HG03095 (cell line): ENCODE measurements at regions not wholly inside any gene's neighbourhood (a gene's known extent, or its start where the extent isn't known, plus 50 kb on each side); places are given as distances from the start of the nearest gene placed in this dataset.
"Not testable (repeated sequence)": the region's sequence is repeated elsewhere in the genome, so short reads cannot be mapped to it uniquely, and the experiment has no call there.

Experiments used
- ATAC-seq: cut with Tn5 transposase; IDR thresholded peaks from one replicate; pipeline ENCODE4 v1.9.1; 2021; ENCODE audit warnings: moderate library complexity; ENCODE audit not compliant: unreplicated experiment

- no peak for ATAC-seq
These were observed 1130.3 kb upstream of the CITED2 start for GRCh38 chr6:140504776-140505175.

DNA sequence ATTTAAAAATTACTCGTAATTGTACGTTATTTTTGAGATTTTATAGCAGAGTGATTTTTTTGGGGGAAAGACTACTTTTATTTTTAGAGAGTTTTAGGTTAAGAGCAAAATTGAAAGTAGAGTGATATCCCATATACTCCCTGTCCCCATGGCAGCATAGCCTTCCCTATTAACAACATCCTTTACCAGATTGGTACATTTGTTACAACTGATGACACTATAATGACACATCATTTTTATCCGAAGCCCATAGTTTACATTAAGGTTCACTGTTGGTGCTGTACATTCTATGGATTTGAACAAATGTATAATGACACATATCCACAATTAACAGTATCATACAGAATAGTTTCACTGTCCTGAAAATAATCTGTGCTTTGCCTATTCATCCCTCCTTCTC is 1126.4 kb upstream of the CITED2 start:
- ATAC-seq, result no peak

DNA sequence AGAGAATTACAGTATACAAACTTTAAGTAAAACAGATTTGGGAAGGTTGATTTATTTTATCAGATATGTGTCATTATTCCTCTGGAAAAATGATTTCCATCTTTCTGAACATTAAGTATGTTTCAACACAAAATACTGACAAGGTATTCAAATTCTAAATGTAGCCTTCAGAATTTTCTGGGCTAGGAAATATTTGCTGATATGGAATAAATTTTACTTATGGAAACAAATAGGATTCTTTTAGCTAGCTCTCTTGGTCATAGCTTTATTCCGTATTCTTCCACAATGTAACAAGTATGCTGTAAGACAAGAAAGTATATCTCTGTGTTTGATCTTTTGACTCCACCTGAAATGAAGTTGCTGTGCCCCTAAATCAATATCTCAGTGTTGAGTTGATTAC is 1125.2 kb upstream of the CITED2 start:
- no peak for ATAC-seq

DNA sequence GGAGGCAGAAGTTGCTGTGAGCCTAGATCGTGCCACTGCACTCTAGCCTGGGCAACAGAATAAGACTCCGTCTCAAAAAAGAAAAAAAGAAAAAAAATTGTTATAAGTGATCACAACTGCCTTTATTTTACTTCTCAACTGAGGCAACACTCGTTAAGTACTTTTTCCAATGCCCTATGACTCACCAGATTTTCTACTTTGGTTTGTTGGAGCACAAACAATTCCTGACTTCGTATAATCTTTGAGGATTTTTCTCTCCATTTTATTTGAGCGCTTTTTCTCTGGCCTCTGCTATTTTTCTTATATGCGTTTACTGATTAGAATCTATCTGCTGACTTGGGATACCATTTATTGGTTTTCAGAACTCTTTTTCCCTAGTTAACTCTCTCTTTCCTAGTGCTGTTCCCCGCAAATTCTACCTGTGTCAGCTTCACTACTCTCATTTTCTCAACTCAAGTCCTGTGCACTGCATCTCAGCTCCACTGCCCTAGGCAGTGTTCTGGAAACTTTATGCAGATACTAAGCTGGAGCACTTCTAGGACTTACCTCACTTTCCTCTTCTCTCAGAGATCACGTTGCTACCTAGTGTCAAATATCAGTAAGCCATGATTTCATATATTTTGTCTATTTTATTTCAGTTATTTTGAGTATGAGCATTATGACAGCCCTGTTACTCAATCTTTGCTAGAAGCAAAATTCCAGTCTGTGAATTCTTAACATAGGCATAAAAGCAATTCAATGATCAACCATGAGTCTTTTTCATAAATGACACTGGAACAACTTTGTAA is 1120.1 kb upstream of the CITED2 start:
- ATAC-seq, result no peak

- not testable (repeated sequence) for ATAC-seq
These were observed 1119.0 kb upstream of the CITED2 start for GRCh38 chr6:140493470-140493869.

GRCh38 chr6:140490081-140490480 is 1115.6 kb upstream of the CITED2 start:
- ATAC-seq, result no peak

DNA sequence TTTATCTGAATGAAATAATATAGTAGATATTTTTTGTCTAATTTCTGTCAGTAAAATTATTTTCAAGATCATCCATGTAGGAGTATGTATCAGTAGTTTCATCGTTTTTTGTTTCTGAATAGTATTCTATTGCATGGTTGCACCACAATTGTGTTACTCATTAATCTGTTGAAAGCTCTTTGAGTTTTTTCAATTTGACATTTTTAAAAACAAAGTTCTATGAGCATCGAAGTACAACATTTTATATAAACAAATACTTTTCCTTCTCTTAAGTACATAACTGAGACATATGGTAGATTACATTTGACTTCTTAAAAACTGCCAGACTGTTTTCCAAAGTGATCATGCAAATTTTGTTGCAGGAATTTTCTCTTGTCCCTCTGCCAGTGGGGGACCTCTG is 1113.1 kb upstream of the CITED2 start:
- no peak for ATAC-seq

DNA sequence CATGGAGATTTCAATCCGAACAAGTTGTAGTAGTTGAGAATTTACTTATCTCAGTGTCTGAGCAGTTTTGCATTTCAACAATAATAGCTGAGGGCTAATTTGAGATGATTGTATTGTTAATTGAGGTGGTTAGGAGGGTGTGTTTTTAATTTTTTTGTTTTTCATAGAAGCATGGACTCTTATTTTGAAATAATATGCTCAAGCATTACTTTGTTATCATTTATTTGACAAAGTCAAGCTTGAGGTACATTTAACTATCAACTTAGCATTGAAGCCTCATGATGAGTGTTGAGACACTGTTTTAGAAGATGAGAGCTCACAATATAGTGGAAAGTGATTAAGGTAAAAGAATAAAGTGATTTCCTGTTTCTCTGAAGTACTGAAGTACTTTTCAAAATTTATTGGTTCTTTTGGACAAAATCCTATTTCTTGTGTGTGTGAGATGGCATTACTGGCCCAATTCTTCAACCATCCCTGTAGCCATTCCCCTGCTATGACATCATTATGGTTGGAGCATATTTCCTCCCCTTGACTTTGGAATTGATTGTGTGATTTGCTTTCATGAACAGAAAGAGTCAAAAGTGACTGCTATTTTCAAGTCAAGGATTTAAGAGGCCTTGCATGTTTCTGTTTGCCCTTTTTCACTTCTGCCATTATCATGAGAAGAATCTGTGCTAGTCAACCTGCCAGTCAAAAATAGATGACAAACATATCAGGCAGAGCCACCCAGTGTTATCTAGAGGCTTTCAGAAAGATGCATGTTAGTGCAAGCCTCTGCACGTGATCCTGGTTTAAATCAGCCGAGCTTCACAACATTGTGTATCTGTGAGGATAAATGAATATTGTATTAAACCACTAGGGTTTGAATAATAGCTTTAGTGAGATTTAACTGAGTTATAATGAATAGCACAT is 1112.3 kb upstream of the CITED2 start:
- ATAC-seq, result no peak

GRCh38 chr6:140485740-140486449 is 1111.4 kb upstream of the CITED2 start:
- no peak for ATAC-seq

DNA sequence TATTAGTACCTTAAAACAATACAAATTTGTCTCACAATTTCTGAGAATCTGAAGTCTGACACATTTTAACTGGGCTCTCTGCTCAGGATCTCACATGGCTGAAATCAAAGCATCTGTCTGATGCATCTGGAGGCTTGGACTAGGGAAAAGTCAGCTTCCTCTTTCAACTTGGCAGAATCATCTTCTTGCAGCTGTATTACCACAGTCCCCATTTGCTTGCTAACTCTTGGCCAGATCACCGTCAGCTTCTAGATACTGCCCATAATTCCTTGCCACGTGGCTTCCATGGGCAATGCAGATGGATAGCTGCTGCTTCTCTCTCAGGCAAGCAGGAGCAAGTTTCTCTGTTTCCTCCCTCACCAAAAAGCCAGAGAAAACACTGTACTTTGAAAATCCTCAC is 1106.4 kb upstream of the CITED2 start:
- ATAC-seq, result no peak

- ATAC-seq, result no peak
These were observed 1104.2 kb upstream of the CITED2 start for GRCh38 chr6:140478631-140479030.

- no peak for ATAC-seq
These were observed 1100.6 kb upstream of the CITED2 start for GRCh38 chr6:140475086-140475485.

- no peak for ATAC-seq
These were observed 1090.3 kb upstream of the CITED2 start for GRCh38 chr6:140464720-140465119.

DNA sequence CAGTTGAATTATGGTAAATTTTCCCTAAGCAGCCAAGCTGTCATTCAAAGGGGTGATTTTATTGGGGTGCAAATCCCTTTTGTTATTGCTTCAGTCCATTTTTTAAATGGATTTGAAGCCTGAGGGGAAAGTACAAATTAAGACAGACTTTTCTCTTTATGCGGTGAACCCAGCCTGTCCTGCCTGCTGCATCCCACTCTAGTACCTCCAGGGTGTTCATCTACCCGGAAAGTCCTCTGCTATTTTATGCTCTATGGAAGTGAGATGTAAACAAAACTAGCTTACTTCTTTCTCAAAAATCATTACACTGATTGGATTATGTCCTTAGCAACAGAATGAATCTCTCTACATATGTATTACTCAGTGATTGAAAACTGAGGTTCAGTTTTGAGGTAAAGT is 1088.9 kb upstream of the CITED2 start:
- no peak for ATAC-seq

GRCh38 chr6:140462453-140463311 is 1088.2 kb upstream of the CITED2 start:
- ATAC-seq, result no peak

- ATAC-seq, result no peak
These were observed 1087.6 kb upstream of the CITED2 start for GRCh38 chr6:140462076-140462452.

DNA sequence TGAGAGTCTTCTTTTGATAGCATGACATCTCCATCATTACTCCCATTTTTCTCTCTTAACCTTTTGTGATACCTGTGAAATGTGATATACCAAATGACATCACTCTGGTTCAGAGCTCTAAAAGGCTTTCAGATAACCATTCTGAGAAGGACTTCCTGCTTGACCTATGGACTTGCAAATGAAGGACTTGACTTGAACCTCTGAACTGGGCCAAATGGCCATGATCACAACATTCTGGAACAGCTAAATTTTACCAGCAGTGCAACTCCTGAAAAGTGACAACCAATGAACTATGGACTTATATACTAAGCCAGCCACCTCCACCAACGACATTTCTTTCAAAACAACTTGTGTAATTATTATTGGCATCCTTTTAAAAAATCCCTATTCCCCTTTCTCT is 1085.8 kb upstream of the CITED2 start:
- ATAC-seq, result no peak

DNA sequence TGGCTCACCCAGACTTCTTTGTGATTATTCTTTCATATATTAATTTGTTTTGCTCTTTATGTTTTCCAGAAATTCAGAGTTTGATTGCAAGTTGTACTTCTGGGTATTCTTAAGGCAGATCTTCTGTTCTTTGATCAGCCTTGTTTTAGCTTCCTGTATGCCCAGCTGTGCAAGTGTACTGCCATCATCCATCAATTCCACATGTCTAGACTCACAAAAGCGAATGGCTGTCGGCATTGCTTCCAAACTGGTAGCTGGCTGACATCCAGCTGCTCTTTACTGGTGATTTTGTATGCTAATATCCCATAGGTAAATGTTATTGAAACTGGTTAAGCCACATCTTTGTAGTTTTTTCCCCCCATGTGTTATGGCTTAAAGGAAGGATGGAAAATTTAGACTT is 1084.8 kb upstream of the CITED2 start:
- no peak for ATAC-seq

DNA sequence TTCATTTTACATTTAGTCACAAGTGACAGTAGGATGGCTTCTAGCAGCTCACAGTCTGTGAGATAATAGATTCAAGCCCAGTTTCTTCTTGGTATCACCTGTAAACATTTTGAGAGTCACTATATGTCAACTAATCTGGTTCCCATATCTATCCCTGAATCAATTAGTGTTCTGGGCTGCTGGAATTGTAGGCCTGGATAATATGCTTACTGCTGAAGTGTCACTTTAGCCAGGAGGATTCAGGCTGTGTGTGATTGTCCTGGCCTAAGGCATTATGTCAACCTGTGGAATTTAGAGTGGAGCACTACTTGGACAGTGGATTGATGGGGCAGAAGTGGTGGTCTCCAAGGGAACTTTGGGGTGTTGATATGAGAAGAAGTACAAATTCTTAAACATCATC is 1071.8 kb upstream of the CITED2 start:
- no peak for ATAC-seq

GRCh38 chr6:140445474-140446004 is 1071.1 kb upstream of the CITED2 start:
- no peak for ATAC-seq
